CD4-positive, alpha-beta T cell treated with Interleukin-17A for 1 hour (primary cell): ENCODE measurements at regions not wholly inside any gene's neighbourhood (a gene's known extent, or its start where the extent isn't known, plus 50 kb on each side); places are given as distances from the start of the nearest gene placed in this dataset.

Experiments
- DNase-seq: peaks from one replicate; pipeline ENCODE4 v3.0.0-alpha.2; 2020

GRCh38 chr10:36351159-36351558 lies 709.1 kb upstream of the FZD8 start:
- no peak for DNase-seq

- DNase-seq, result no peak
Observed at GRCh38 chr10:36349445-36350078, 707.5 kb upstream of the FZD8 start.

- DNase-seq, result no peak
Observed at GRCh38 chr10:36345807-36346206, 703.7 kb upstream of the FZD8 start.

- DNase-seq, result no peak
Observed at GRCh38 chr10:36345175-36345533, 703.1 kb upstream of the FZD8 start.

- no peak for DNase-seq
Observed at GRCh38 chr10:36344240-36345174, 702.4 kb upstream of the FZD8 start.

- DNase-seq, result no peak
Observed at GRCh38 chr10:36342781-36343180, 700.7 kb upstream of the FZD8 start.

- DNase-seq, result no peak
Observed at GRCh38 chr10:36341471-36341870, 699.4 kb upstream of the FZD8 start.

GRCh38 chr10:36336315-36336714 lies 694.2 kb upstream of the FZD8 start:
- DNase-seq, result no peak

- no peak for DNase-seq
Observed at GRCh38 chr10:36333446-36333845, 691.4 kb upstream of the FZD8 start.

- no peak for DNase-seq
Observed at GRCh38 chr10:36332926-36333325, 690.8 kb upstream of the FZD8 start.

- DNase-seq, result no peak
Observed at GRCh38 chr10:36331121-36331520, 689.0 kb upstream of the FZD8 start.

- no peak for DNase-seq
Observed at GRCh38 chr10:36325815-36326214, 683.7 kb upstream of the FZD8 start.

- no peak for DNase-seq
Observed at GRCh38 chr10:36324831-36325230, 682.7 kb upstream of the FZD8 start.

- DNase-seq, result no peak
Observed at GRCh38 chr10:36313142-36313541, 671.0 kb upstream of the FZD8 start.

GRCh38 chr10:36303896-36304295 lies 661.8 kb upstream of the FZD8 start:
- no peak for DNase-seq

- no peak for DNase-seq
Observed at GRCh38 chr10:36302086-36302485, 660.0 kb upstream of the FZD8 start.

GRCh38 chr10:36301539-36301938 lies 659.4 kb upstream of the FZD8 start:
- no peak for DNase-seq

- DNase-seq, result no peak
Observed at GRCh38 chr10:36301139-36301538, 659.0 kb upstream of the FZD8 start.

- no peak for DNase-seq
Observed at GRCh38 chr10:36283827-36284226, 641.7 kb upstream of the FZD8 start.

GRCh38 chr10:36281831-36282331 lies 639.8 kb upstream of the FZD8 start:
- DNase-seq, result no peak

GRCh38 chr10:36280890-36281499 lies 638.9 kb upstream of the FZD8 start:
- DNase-seq, result no peak

- DNase-seq, result no peak
Observed at GRCh38 chr10:36280321-36280741, 638.2 kb upstream of the FZD8 start.

- no peak for DNase-seq
Observed at GRCh38 chr10:36278176-36278575, 636.1 kb upstream of the FZD8 start.

GRCh38 chr10:36277459-36277858 lies 635.4 kb upstream of the FZD8 start:
- DNase-seq, result no peak
